ENCODE measurements at regions not wholly inside any gene's neighbourhood (a gene's known extent, or its start where the extent isn't known, plus 50 kb on each side); places are given as distances from the start of the nearest gene placed in this dataset.

GRCh38 chr1:185593271-185593670 is 140.9 kb upstream of the HMCN1 start:
- TF ChIP-seq POLR2A (IDR thresholded peaks at IDR 0.05): no peak
- no peak for TF ChIP-seq CTCF (IDR thresholded peaks at IDR 0.05)
- no peak for TF ChIP-seq EP300 (IDR thresholded peaks at IDR 0.05)
